Central memory CD8-positive, alpha-beta T cell (primary cell): ENCODE measurements at regions not wholly inside any gene's neighbourhood (a gene's known extent, or its start where the extent isn't known, plus 50 kb on each side); places are given as distances from the start of the nearest gene placed in this dataset.
"Not testable (repeated sequence)": the region's sequence is repeated elsewhere in the genome, so short reads cannot be mapped to it uniquely, and the experiment has no call there.

ENCODE experiments used
- ATAC-seq: fragments of 150-1000 bp; cut with Tn5 transposase; replicated peaks from 2 replicates; pipeline ENCODE4 v1.10.0; 2022; ENCODE audit warnings: mild to moderate bottlenecking, moderate FRiP score, moderate number of reproducible peaks; ENCODE audit not compliant: poor library complexity, severe bottlenecking; ENCODE audit errors: extremely low read depth
- DNase-seq, 2 donors: peaks; one replicate each; pipeline ENCODE4 v3.0.0; 2021; ENCODE audit warnings: low spot score in 2 of 2
- H3K27ac Mint-ChIP-seq: one replicate; pipeline ENCODE4 v1.8.0; 2022; ENCODE audit warnings: low read depth, mild to moderate bottlenecking, moderate library complexity, mixed read lengths
- H3K27me3 Mint-ChIP-seq: one replicate; pipeline ENCODE4 v1.8.0; 2022; ENCODE audit warnings: mixed read lengths
- H3K36me3 Mint-ChIP-seq: one replicate; pipeline ENCODE4 v1.8.0; 2022; ENCODE audit warnings: mild to moderate bottlenecking, moderate library complexity, mixed read lengths; ENCODE audit not compliant: insufficient read depth
- H3K4me1 Mint-ChIP-seq: one replicate; pipeline ENCODE4 v1.8.0; 2022; ENCODE audit warnings: mixed read lengths
- H3K4me3 Mint-ChIP-seq: one replicate; pipeline ENCODE4 v1.8.0; 2022; ENCODE audit warnings: mild to moderate bottlenecking, moderate library complexity, mixed read lengths
- H3K9me3 Mint-ChIP-seq: one replicate; pipeline ENCODE4 v1.8.0; 2022; ENCODE audit warnings: mixed read lengths

GRCh38 chr7:150039061-150039460, 165.3 kb downstream of the ATP6V0E2 start:
- not testable (repeated sequence) for H3K27ac Mint-ChIP-seq, H3K4me1 Mint-ChIP-seq, H3K36me3 Mint-ChIP-seq, DNase-seq, H3K9me3 Mint-ChIP-seq, ATAC-seq, H3K4me3 Mint-ChIP-seq, H3K27me3 Mint-ChIP-seq

GRCh38 chr7:150042281-150042680, 168.5 kb downstream of the ATP6V0E2 start:
- DNase-seq, H3K27me3 Mint-ChIP-seq, H3K36me3 Mint-ChIP-seq, H3K27ac Mint-ChIP-seq, H3K4me1 Mint-ChIP-seq, ATAC-seq, H3K9me3 Mint-ChIP-seq, H3K4me3 Mint-ChIP-seq: not testable (repeated sequence)

DNA sequence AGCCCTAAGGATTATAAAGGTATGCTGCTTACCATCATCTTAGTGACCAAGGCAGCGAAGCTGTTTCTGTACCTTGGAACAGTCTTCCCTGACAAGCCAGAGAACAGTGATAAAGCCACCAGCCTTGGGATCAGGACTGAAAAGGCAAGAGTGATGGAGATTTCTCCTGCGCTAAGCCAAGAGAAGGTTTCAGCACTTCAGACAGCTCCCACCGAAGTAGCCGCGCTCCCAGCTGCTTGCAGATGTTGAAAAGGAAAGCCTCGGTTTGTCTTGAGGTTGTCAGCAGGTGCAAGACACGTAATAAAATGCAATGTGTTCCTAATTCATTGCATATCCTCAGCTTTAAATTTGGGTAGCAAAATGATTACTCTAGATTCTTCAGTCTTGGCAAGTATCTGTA, 171.0 kb downstream of the ATP6V0E2 start:
- H3K27ac Mint-ChIP-seq, H3K9me3 Mint-ChIP-seq, DNase-seq, H3K4me3 Mint-ChIP-seq, H3K36me3 Mint-ChIP-seq, H3K4me1 Mint-ChIP-seq: not testable (repeated sequence)
- ATAC-seq, result peak; percentile 43
- H3K27me3 Mint-ChIP-seq, result peaks cover 18% of the 10 kb centered on the region

GRCh38 chr7:150045596-150045995, 171.8 kb downstream of the ATP6V0E2 start:
- H3K36me3 Mint-ChIP-seq, H3K27ac Mint-ChIP-seq, H3K9me3 Mint-ChIP-seq, ATAC-seq, DNase-seq, H3K4me3 Mint-ChIP-seq, H3K4me1 Mint-ChIP-seq: not testable (repeated sequence)
- peaks cover 27% of the 10 kb centered on the region for H3K27me3 Mint-ChIP-seq

DNA sequence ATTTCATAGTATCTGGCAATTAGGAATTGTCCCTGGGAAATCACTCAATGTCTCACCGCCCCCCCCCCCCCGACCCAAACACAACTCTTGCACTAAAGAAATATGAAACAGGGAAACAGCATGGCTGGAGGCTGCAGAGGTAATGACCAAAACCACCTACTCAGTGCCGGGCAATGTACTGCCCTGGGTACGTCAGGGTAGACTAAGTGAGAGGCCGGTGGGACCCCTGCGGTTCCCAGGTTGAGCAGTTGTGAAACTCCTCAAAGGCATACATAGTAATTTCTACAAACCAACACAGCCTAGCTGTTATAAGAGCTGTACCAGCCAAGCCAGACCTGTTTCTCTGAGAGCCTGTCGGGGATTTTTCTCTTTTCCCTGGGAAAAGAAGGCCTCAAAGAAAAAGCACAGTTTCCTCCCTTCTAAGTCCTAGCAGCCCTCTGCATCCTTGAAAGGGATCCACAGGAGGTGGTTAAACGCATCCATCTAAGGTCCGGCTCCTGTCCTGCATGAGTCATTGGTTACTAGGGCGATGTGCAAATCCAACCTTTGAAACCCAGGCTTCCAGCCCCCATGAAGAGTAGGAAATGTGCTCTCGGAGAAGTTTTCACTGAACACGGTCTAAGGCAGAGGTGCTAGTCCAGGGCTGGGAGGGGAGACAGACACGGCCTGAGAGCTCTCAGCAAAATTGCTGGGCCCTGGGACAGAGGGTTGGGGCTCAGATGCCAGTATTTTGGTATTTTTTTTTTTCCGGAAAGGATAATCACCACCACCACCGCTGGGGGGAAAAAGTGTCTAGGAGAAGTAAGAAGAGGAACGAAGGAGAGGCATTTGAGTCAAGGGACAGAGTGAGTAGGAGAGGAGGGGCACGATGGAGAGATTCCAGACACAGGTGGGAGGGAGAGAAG, 172.8 kb downstream of the ATP6V0E2 start:
- not testable (repeated sequence) for H3K36me3 Mint-ChIP-seq, H3K4me3 Mint-ChIP-seq, H3K9me3 Mint-ChIP-seq, H3K27ac Mint-ChIP-seq, ATAC-seq, DNase-seq, H3K4me1 Mint-ChIP-seq
- peaks cover 29% of the 10 kb centered on the region for H3K27me3 Mint-ChIP-seq

DNA sequence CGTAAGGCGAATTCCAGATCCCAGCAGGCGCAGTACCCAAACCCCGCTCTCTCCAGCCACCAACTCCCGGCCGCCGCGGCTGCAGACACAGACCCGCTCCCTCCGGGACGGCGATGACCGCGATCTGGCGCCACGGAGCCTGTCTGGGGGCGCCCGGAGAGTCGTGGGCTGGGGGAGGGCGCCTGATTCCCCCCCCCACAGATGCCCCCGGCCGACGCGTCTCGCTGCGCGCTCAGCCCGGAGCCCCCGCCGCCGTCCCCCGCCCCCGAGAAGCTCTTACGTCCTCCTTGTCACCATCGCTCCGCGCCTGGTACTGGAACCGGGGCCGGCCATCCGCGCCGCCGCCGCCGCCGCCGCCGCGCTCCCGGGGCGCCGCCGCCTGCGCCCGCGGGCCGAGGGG, 173.6 kb downstream of the ATP6V0E2 start:
- not testable (repeated sequence) for ATAC-seq, H3K9me3 Mint-ChIP-seq, H3K36me3 Mint-ChIP-seq, H3K4me1 Mint-ChIP-seq, DNase-seq, H3K4me3 Mint-ChIP-seq
- H3K27ac Mint-ChIP-seq, result peak overlapping the region; percentile 51
- peaks cover 29% of the 10 kb centered on the region for H3K27me3 Mint-ChIP-seq

DNA sequence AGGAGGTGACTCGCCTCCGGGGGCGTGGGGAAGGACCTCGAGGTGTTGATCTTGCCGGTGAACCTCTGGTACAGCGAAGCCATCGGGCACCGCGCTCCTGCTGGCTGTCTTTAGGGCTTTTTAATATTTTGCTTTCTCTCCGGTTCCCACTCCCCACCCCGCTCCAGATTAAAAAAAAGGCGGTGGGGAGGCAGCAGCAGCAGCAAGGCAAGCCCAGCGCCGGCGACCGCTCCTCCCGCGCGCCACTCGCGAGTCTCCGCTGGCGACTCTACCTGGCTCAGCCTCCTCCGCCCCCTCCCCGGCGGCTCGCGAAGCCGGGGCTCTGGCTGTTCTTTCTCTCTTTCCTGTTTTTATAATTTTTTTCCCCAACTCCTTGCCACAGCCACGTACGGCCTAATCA, 174.0 kb downstream of the ATP6V0E2 start:
- Mint-ChIP-seq H3K27me3 (peaks cover 29% of the 10 kb centered on the region), H3K27ac (peak overlapping the region; percentile 51), H3K4me3 (peak overlapping the region; percentile 50)
- H3K4me1 Mint-ChIP-seq, ATAC-seq, H3K36me3 Mint-ChIP-seq, H3K9me3 Mint-ChIP-seq, DNase-seq: not testable (repeated sequence)

DNA sequence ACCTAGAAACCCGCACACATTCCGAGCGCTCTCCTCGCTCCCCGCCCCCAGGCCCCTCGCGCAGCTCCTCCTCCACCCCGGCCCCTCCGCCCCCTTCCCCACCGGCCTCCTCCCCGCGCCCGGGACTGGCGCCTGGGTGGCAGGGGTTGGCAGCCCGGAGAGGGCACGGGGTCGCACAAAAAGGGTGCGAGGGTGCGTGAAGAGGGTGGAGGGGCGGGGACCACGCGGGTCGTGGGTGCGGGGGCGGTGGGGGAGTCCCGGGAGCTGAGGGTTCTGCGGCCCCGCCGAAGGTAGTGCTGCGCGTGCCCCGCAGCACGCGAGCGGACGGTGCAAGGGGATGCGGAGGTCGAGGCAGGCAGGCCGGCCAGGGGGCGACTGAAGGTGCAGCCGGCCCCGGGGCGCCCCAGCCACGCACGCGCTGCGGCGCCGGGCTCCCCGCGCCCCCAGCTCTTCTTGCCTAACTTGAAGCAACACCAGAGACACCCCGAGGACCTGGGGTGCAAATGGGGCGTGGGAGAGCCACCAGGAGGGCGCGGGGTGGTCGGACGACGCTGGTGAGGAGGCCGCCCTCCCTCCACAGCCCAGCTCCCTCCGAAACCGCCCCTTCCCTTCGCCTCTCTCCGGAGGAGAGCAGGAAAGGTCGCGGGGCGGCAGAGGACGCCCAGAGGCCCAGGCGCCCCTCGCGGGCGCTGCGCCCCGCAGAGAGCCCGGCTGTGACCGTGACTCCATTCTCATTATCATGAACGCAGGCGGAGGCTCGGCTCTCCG, 174.7 kb downstream of the ATP6V0E2 start:
- not testable (repeated sequence) for DNase-seq, ATAC-seq, H3K4me1 Mint-ChIP-seq, H3K4me3 Mint-ChIP-seq, H3K36me3 Mint-ChIP-seq, H3K9me3 Mint-ChIP-seq
- peak overlapping the region; percentile 51 for H3K27ac Mint-ChIP-seq
- H3K27me3 Mint-ChIP-seq, result peaks cover 28% of the 10 kb centered on the region

DNA sequence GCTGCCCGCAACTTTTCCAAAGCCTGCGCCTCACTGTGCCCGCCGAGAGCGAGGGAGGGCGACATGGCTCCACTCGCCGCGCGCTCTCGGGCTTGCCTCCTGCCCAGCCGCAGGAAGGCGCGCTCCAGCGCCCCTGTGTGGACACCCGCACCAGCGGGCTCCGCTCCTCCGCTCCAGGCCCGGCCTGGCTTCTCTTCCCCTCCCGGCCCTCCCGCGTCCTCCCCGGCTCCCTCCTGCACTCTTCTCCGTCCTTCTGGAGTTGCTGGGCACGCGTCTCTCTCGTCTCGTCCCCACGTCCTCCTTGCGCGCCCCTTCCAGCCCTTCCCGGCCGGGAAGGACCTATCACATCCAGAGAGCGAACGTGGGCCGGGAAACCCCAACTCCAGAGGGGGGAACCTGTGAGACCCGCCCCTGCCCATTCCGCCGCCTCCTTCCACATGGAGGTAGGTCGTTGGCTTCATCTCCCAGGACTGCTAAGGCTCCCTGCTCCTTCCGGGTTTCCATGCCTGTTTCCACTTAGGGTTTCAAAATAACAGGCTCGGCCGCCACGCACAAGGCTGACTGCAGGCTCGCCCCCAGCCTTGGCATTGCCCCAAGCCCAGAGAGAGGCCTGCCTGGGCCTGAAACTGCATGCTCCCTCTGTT, 175.4 kb downstream of the ATP6V0E2 start:
- Mint-ChIP-seq H3K27me3 (peaks cover 21% of the 10 kb centered on the region), H3K4me3 (peak overlapping the region; percentile 52)
- not testable (repeated sequence) for DNase-seq, H3K9me3 Mint-ChIP-seq, H3K4me1 Mint-ChIP-seq, H3K27ac Mint-ChIP-seq, ATAC-seq, H3K36me3 Mint-ChIP-seq

- DNase-seq, ATAC-seq, H3K9me3 Mint-ChIP-seq, H3K4me1 Mint-ChIP-seq, H3K27ac Mint-ChIP-seq, H3K4me3 Mint-ChIP-seq, H3K36me3 Mint-ChIP-seq: not testable (repeated sequence)
- H3K27me3 Mint-ChIP-seq, result peaks cover 29% of the 10 kb centered on the region
These were observed 179.6 kb downstream of the ATP6V0E2 start for GRCh38 chr7:150053396-150053795.

GRCh38 chr7:150054242-150054641, 180.5 kb downstream of the ATP6V0E2 start:
- not testable (repeated sequence) for DNase-seq, H3K4me1 Mint-ChIP-seq, H3K9me3 Mint-ChIP-seq, H3K36me3 Mint-ChIP-seq, ATAC-seq, H3K27ac Mint-ChIP-seq, H3K4me3 Mint-ChIP-seq
- peaks cover 25% of the 10 kb centered on the region for H3K27me3 Mint-ChIP-seq

DNA sequence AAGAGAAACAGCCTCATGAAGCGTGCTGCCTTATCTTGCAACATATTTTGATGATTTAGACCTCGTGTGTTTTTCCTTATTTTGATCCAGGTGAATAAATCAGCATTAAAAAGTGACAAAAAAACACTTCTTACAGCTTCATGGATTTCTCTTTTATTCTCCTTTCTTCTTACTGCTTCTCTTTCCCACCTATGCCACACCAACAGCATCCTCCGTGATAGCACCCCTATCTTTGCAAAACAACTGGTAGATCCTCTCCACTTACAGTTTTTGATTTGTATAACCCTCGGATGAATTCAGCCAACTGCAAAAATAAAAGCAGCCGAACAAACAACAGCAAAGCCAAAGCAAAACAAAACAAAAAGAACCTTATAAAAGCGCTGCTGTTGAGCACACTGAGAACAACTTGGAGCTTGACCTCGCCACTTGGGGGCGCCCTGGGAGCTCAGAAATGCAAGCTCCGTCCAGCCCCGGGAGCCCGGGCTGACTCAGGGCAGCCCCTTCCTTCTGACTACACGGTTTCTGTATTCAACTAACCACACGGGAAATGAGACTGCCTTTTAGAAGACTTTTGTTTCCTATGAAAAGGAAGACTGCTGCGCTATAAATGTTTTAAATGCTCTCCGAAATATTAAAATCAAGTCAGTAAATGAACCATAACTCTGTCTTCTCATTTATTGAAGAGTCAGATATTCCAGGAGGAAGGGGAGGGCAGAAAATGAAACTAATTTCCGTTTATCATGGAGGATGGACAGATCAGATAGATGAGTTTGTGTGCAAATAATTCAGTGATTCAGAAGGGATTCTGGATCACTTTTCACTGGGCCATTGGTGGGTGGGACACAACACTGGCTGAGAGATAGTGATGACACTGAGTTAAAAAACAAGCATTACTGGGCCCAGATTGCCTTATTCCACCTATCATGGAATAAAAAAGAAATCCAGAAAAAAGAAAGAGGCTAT, 186.8 kb downstream of the ATP6V0E2 start:
- H3K27me3 Mint-ChIP-seq, H3K36me3 Mint-ChIP-seq, H3K27ac Mint-ChIP-seq, H3K9me3 Mint-ChIP-seq, H3K4me1 Mint-ChIP-seq, H3K4me3 Mint-ChIP-seq: not testable (repeated sequence)
- ATAC-seq, result peak; percentile 98
- peak; percentile 64 to 69 for DNase-seq
